Osteocyte (in vitro differentiated cells): ENCODE measurements at regions not wholly inside any gene's neighbourhood (a gene's known extent, or its start where the extent isn't known, plus 50 kb on each side); places are given as distances from the start of the nearest gene placed in this dataset.
"Not testable (repeated sequence)": the region's sequence is repeated elsewhere in the genome, so short reads cannot be mapped to it uniquely, and the experiment has no call there.

ENCODE experiments used
- DNase-seq: peaks from one replicate; pipeline ENCODE4 v3.0.0; 2021; ENCODE audit warnings: mixed read lengths; ENCODE audit not compliant: unreplicated experiment; ENCODE audit errors: extremely low spot score
- H3K27ac Mint-ChIP-seq: one replicate; pipeline ENCODE4 v1.8.0; 2021; ENCODE audit warnings: mild to moderate bottlenecking, mixed read lengths; ENCODE audit not compliant: unreplicated experiment
- H3K27me3 Mint-ChIP-seq: one replicate; pipeline ENCODE4 v1.8.0; 2021; ENCODE audit warnings: mixed read lengths; ENCODE audit not compliant: unreplicated experiment
- H3K36me3 Mint-ChIP-seq: one replicate; pipeline ENCODE4 v1.8.0; 2021; ENCODE audit warnings: mixed read lengths; ENCODE audit not compliant: unreplicated experiment
- H3K4me1 Mint-ChIP-seq: one replicate; pipeline ENCODE4 v1.8.0; 2021; ENCODE audit warnings: mixed read lengths; ENCODE audit not compliant: unreplicated experiment
- H3K4me3 Mint-ChIP-seq: one replicate; pipeline ENCODE4 v1.8.0; 2021; ENCODE audit warnings: mild to moderate bottlenecking, moderate library complexity, mixed read lengths; ENCODE audit not compliant: unreplicated experiment
- H3K9me3 Mint-ChIP-seq: one replicate; pipeline ENCODE4 v1.8.0; 2021; ENCODE audit warnings: mixed read lengths; ENCODE audit not compliant: unreplicated experiment
- CTCF ChIP-seq: fragments of 200-600 bp; sonication (generic); IDR thresholded peaks from 2 replicates; pipeline ENCODE4 v1.5.0; 2021; ENCODE audit warnings: antibody characterized with exemption, mild to moderate bottlenecking, moderate library complexity

GRCh38 chr7:113270790-113271189 lies 152.4 kb upstream of the SMIM30 start:
- Mint-ChIP-seq H3K27ac (no peak overlapping the region), H3K36me3 (peaks cover 5% of the 10 kb centered on the region), H3K4me1 (peaks cover 4% of the 10 kb centered on the region), H3K4me3 (no peak overlapping the region), H3K27me3 (no peaks in the 10 kb centered on the region), H3K9me3 (peaks cover 37% of the 10 kb centered on the region)
- no peak for TF ChIP-seq CTCF
- DNase-seq, result no peak

DNA sequence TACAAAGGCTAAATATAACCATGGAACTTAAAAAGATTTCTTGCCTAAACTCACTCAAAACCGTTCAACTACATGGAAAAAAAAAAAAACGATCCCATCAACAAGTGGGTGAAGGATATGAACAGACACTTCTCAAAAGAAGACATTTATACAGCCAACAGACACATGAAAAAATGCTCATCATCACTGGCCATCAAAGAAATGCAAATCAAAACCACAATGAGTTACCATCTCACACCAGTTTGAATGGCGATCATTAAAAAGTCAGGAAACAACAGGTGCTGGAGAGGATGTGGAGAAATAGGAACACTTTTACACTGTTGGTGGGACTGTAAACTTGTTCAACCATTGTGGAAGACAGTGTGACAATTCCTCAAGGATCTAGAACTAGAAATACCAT lies 151.2 kb upstream of the SMIM30 start:
- not testable (repeated sequence) for H3K27ac Mint-ChIP-seq, H3K4me3 Mint-ChIP-seq, H3K27me3 Mint-ChIP-seq, DNase-seq, H3K4me1 Mint-ChIP-seq, H3K36me3 Mint-ChIP-seq
- H3K9me3 Mint-ChIP-seq, result peaks cover 28% of the 10 kb centered on the region

- no peak overlapping the region for H3K27ac Mint-ChIP-seq
- H3K36me3 Mint-ChIP-seq, result peaks cover 5% of the 10 kb centered on the region
- H3K4me3 Mint-ChIP-seq, result no peak overlapping the region
- H3K4me1 Mint-ChIP-seq, result peaks cover 4% of the 10 kb centered on the region
- no peak for TF ChIP-seq CTCF
- no peaks in the 10 kb centered on the region for H3K27me3 Mint-ChIP-seq
- peaks cover 28% of the 10 kb centered on the region for H3K9me3 Mint-ChIP-seq
- DNase-seq, result no peak
These were observed 150.4 kb upstream of the SMIM30 start for GRCh38 chr7:113268757-113269156.

- Mint-ChIP-seq H3K9me3 (peaks cover 28% of the 10 kb centered on the region), H3K36me3 (peaks cover 5% of the 10 kb centered on the region), H3K27me3 (no peaks in the 10 kb centered on the region), H3K27ac (no peak overlapping the region), H3K4me3 (no peak overlapping the region), H3K4me1 (peaks cover 4% of the 10 kb centered on the region)
- DNase-seq, result no peak
- no peak for TF ChIP-seq CTCF
These were observed 149.5 kb upstream of the SMIM30 start for GRCh38 chr7:113267885-113268284.

DNA sequence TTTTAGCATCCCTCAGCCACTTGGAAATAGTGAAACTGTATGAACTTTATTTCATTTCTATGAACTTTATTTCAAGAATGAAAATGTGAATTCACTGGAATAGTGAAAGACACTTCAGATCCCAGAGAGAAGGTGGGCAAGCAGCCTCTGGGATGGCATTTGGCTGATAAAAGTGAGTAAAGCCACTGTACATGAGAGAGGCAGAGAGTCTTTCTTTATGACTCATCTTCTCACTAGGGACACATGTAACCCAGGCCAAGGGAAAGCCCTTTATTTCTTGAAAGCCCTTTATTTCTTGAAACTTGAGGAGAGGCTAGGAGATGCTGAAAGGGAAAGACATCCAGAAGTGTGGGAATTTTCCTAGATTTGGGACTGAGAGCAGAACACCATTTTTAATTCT lies 148.9 kb upstream of the SMIM30 start:
- Mint-ChIP-seq H3K9me3 (peaks cover 26% of the 10 kb centered on the region), H3K36me3 (peaks cover 5% of the 10 kb centered on the region), H3K4me1 (peaks cover 4% of the 10 kb centered on the region), H3K27ac (no peak overlapping the region), H3K4me3 (no peak overlapping the region), H3K27me3 (no peaks in the 10 kb centered on the region)
- no peak for DNase-seq
- no peak for TF ChIP-seq CTCF

DNA sequence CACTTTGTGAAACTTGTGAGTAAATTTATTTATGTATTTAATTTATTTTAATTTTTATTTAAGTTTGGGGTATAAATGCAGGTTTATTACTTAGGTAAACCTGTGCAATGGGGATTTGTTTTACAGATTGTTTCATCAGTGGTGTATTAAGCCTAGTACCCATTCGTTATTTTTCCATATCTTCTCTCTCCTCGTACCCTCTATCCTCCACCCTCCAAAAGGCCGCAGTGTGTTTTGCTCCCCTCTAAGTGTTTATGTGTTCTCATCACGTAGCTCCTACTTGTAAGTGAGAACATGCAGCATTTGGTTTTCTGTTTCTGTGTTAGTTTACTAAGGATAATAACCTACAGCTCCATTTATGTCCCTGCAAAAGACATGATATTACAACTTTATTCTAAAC lies 145.4 kb upstream of the SMIM30 start:
- Mint-ChIP-seq H3K27ac (no peak overlapping the region), H3K36me3 (no peaks in the 10 kb centered on the region), H3K4me1 (peaks cover 4% of the 10 kb centered on the region), H3K27me3 (no peaks in the 10 kb centered on the region), H3K9me3 (peaks cover under 1% of the 10 kb centered on the region), H3K4me3 (no peak overlapping the region)
- no peak for TF ChIP-seq CTCF
- no peak for DNase-seq

GRCh38 chr7:113263215-113263742 lies 144.9 kb upstream of the SMIM30 start:
- H3K4me3 Mint-ChIP-seq, H3K27me3 Mint-ChIP-seq, H3K4me1 Mint-ChIP-seq, H3K36me3 Mint-ChIP-seq, H3K27ac Mint-ChIP-seq, DNase-seq, H3K9me3 Mint-ChIP-seq: not testable (repeated sequence)
